ENCODE measurements at regions not wholly inside any gene's neighbourhood (a gene's known extent, or its start where the extent isn't known, plus 50 kb on each side); places are given as distances from the start of the nearest gene placed in this dataset.

DNA sequence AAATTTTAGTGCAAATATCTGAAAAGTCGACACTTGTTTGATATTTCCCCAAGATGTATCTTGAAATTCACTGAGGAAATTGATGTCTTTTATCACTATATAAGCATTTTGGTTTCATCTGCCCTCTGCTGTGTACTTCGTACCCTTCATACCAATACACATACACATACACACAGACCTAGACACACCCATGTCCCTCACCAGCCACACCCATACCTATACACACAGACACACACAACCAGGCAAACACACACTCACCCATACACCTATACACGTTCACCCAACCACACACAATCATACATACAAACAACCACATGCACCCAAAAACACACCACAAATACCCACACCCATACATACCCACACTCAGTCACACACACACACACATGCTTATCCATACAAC lies 367.8 kb downstream of the HINT1 start:
- H3K36me3 ChIP-seq (ENCODE audit: insufficient read depth, low read length), result no peaks in the 10 kb centered on the region
- ChIA-PET POLR2A (no interaction called here), CTCF (no interaction called here)
- no peak for DNase-seq
- no peak overlapping the region for H3K4me3 Mint-ChIP-seq
- H3K27me3 ChIP-seq (ENCODE audit: insufficient read depth, low read length, poor library complexity, severe bottlenecking), result no peaks in the 10 kb centered on the region
- H3K36me3 Mint-ChIP-seq, result peaks cover 0 to 4% (median 0%) of the 10 kb centered on the region in 3 donors
- no peaks in the 10 kb centered on the region for H3K4me1 Mint-ChIP-seq
- H3K27ac Mint-ChIP-seq, result no peak overlapping the region
- H3K9me3 Mint-ChIP-seq, result peaks cover 7 to 15% (median 12%) of the 10 kb centered on the region in 5 donors
- no peaks in the 10 kb centered on the region for H3K9me3 ChIP-seq (ENCODE audit: low read length)
- no peak overlapping the region for H3K27ac ChIP-seq (ENCODE audit: low read depth, low read length)
- H3K27me3 Mint-ChIP-seq, result peaks cover 11 to 16% of the 10 kb centered on the region in 2 donors
- no peaks in the 10 kb centered on the region for H3K4me1 ChIP-seq (ENCODE audit: insufficient read depth, low read length)
- no peak overlapping the region for H3K4me3 ChIP-seq (ENCODE audit: low read length)

DNA sequence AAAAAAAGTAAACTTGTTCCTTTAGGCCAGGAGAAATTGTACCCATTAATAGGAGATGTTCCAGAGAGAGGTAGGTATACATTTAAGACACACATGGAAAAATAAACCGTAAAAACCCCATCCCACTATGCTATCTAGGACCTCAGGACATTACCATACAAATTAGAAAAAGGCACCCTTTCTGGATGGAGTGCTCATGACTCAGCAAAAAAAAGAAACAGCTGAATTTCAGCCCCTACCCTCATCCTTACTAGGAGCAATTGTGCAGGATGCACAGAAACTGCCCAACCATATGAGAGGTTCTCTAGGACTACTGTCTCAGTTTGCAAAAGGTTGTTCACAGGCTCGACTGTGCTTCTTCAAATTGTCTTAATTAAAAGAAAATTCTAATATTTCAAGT lies 368.2 kb downstream of the HINT1 start:
- peaks cover 7 to 16% of the 10 kb centered on the region in 2 donors for H3K27me3 Mint-ChIP-seq
- Histone ChIP-seq H3K36me3 (ENCODE audit: insufficient read depth, low read length) (no peaks in the 10 kb centered on the region), H3K27ac (ENCODE audit: low read depth, low read length) (no peak overlapping the region), H3K4me3 (ENCODE audit: low read length) (no peak overlapping the region), H3K27me3 (ENCODE audit: insufficient read depth, low read length, poor library complexity, severe bottlenecking) (no peaks in the 10 kb centered on the region), H3K4me1 (ENCODE audit: insufficient read depth, low read length) (no peaks in the 10 kb centered on the region), H3K9me3 (ENCODE audit: low read length) (no peaks in the 10 kb centered on the region)
- ChIA-PET POLR2A (no interaction called here), CTCF (no interaction called here)
- H3K9me3 Mint-ChIP-seq, result peaks cover 4 to 13% (median 12%) of the 10 kb centered on the region in 5 donors
- no peak overlapping the region for H3K27ac Mint-ChIP-seq
- H3K4me1 Mint-ChIP-seq, result no peaks in the 10 kb centered on the region
- no peak for DNase-seq
- H3K36me3 Mint-ChIP-seq, result peaks cover 0 to 4% (median 0%) of the 10 kb centered on the region in 3 donors
- no peak overlapping the region for H3K4me3 Mint-ChIP-seq

DNA sequence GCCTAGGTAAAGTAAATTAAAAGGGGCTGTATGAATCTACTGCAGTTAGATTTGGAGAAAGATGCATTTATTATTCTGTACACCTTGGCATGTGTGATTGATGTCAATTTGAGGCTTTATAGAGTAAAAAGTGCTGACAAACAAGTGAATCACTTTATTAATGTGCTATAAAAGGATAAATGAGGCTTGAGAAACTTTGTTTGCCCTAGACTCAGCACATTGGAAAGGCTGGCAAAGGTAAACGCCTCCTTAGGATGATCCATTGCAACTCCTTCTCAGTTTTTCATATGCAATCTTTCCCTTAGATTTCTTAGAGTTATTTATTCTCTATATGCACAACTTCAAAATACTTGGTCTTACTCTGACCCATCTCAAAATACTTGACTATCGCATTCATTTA lies 369.0 kb downstream of the HINT1 start:
- Mint-ChIP-seq H3K27me3 (peaks cover 6 to 20% of the 10 kb centered on the region in 2 donors), H3K9me3 (peaks cover 0 to 13% (median 8%) of the 10 kb centered on the region in 5 donors), H3K36me3 (no peaks in the 10 kb centered on the region), H3K4me3 (no peak overlapping the region), H3K4me1 (no peaks in the 10 kb centered on the region), H3K27ac (no peak overlapping the region)
- POLR2A ChIA-PET, result no interaction called here
- Histone ChIP-seq H3K27me3 (ENCODE audit: insufficient read depth, low read length, poor library complexity, severe bottlenecking) (no peaks in the 10 kb centered on the region), H3K9me3 (ENCODE audit: low read length) (no peaks in the 10 kb centered on the region), H3K4me3 (ENCODE audit: low read length) (no peak overlapping the region), H3K4me1 (ENCODE audit: insufficient read depth, low read length) (no peaks in the 10 kb centered on the region), H3K27ac (ENCODE audit: low read depth, low read length) (no peak overlapping the region), H3K36me3 (ENCODE audit: insufficient read depth, low read length) (no peaks in the 10 kb centered on the region)
- CTCF ChIA-PET, result no interaction called here
- DNase-seq, result no peak

DNA sequence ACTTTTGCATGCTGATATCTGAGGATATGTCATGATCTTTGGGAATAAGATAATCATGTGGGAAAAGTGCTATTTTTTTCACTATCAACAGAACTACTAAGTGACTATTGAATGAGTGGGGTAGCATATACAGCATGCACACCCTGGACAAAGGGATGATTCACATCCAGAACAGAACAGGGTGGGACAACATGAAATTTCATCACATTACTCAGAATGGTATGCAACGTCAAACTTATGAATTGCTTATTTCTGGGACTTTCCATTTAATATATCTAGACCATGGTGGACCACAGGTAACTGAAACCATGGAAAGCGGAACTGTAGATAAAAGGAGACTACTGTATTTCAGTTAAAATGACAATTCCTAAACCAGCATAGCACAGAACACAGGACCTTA lies 370.0 kb downstream of the HINT1 start:
- POLR2A ChIA-PET, result no interaction called here
- Mint-ChIP-seq H3K4me3 (no peak overlapping the region), H3K9me3 (peaks cover 0 to 9% (median 6%) of the 10 kb centered on the region in 5 donors), H3K27me3 (peaks cover 4 to 25% of the 10 kb centered on the region in 2 donors), H3K4me1 (no peaks in the 10 kb centered on the region), H3K36me3 (no peaks in the 10 kb centered on the region), H3K27ac (no peak overlapping the region)
- no peaks in the 10 kb centered on the region for H3K4me1 ChIP-seq (ENCODE audit: insufficient read depth, low read length)
- no peak for DNase-seq
- no peaks in the 10 kb centered on the region for H3K36me3 ChIP-seq (ENCODE audit: insufficient read depth, low read length)
- H3K27ac ChIP-seq (ENCODE audit: low read depth, low read length), result no peak overlapping the region
- H3K9me3 ChIP-seq (ENCODE audit: low read length), result no peaks in the 10 kb centered on the region
- no peaks in the 10 kb centered on the region for H3K27me3 ChIP-seq (ENCODE audit: insufficient read depth, low read length, poor library complexity, severe bottlenecking)
- CTCF ChIA-PET, result no interaction called here
- no peak overlapping the region for H3K4me3 ChIP-seq (ENCODE audit: low read length)

DNA sequence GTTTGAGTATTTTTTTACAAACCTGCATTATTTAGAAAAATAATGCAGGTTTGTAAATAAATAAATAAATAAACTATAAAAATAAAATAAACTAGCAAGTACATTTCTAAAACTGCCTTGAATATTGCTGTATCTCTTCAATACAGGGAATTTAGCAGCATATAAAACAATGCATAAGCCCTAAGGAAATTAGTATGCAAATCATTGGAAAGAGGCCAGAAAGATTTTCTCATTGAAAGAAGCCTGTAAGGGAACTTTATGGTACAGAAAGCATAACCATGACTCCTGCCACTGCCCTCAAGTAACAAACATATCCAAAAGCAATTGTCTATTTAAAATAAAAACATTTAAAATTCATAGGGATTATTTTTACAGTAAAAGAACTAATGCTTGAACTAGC lies 387.3 kb downstream of the HINT1 start:
- H3K27ac ChIP-seq (ENCODE audit: low read depth, low read length), result no peak overlapping the region
- no peak for DNase-seq
- H3K27ac Mint-ChIP-seq, result no peak overlapping the region
- H3K9me3 ChIP-seq (ENCODE audit: low read length), result no peaks in the 10 kb centered on the region
- no peaks in the 10 kb centered on the region for H3K4me1 Mint-ChIP-seq
- CTCF ChIA-PET, result no interaction called here
- no peaks in the 10 kb centered on the region for H3K27me3 ChIP-seq (ENCODE audit: insufficient read depth, low read length, poor library complexity, severe bottlenecking)
- no peak overlapping the region for H3K4me3 Mint-ChIP-seq
- H3K9me3 Mint-ChIP-seq, result no peaks in the 10 kb centered on the region
- H3K4me1 ChIP-seq (ENCODE audit: insufficient read depth, low read length), result no peaks in the 10 kb centered on the region
- H3K36me3 Mint-ChIP-seq, result no peaks in the 10 kb centered on the region
- H3K27me3 Mint-ChIP-seq, result peaks cover 7 to 34% of the 10 kb centered on the region in 2 donors
- no peaks in the 10 kb centered on the region for H3K36me3 ChIP-seq (ENCODE audit: insufficient read depth, low read length)
- no peak overlapping the region for H3K4me3 ChIP-seq (ENCODE audit: low read length)
- POLR2A ChIA-PET, result no interaction called here

DNA sequence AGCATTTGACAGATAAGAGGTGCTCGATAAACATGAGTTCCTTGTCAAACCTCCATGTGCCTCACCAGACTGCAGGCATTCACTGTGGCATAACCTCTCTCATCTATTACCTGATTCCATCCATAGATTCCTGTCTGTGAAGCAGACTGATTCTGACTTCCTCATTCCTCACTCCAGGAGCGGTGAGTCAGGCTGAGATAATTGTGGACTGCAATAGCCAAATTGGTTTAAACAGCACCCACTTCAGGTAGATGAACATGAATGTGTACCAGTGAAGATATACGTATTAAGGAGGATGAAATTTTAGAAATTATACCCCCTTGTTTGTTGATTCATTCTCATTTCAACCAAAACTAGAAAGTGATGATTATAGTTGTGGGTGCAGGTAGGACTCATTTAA lies 391.2 kb downstream of the HINT1 start:
- no peaks in the 10 kb centered on the region for H3K4me1 ChIP-seq (ENCODE audit: insufficient read depth, low read length)
- ChIA-PET CTCF (no interaction called here), POLR2A (no interaction called here)
- H3K27ac ChIP-seq (ENCODE audit: low read depth, low read length), result no peak overlapping the region
- Mint-ChIP-seq H3K4me3 (no peak overlapping the region), H3K4me1 (no peaks in the 10 kb centered on the region), H3K27me3 (peaks cover 6 to 33% of the 10 kb centered on the region in 2 donors), H3K27ac (no peak overlapping the region), H3K36me3 (peaks cover 0 to 2% (median 0%) of the 10 kb centered on the region in 3 donors), H3K9me3 (no peaks in the 10 kb centered on the region)
- H3K36me3 ChIP-seq (ENCODE audit: insufficient read depth, low read length), result no peaks in the 10 kb centered on the region
- H3K4me3 ChIP-seq (ENCODE audit: low read length), result no peak overlapping the region
- H3K9me3 ChIP-seq (ENCODE audit: low read length), result no peaks in the 10 kb centered on the region
- no peak for DNase-seq
- H3K27me3 ChIP-seq (ENCODE audit: insufficient read depth, low read length, poor library complexity, severe bottlenecking), result peaks cover 4% of the 10 kb centered on the region

DNA sequence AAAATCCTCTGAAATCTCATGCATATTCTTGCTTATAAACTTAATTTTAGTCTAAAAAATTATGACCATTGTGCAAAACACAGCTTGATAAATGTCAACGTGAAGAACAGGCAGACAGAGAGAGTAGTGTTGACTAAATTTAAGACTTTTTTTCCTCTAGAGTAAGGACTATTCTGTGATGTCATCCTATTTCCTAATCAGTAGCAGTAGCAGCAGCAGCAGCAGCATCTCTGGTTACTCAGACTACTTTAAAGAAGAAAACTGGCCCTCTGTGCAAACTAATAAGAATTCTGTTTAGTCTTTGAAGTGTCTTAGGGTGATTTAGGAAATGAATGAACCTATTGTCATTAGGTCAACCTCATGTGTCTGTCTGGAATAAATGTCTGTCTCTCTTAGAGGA lies 403.0 kb downstream of the HINT1 start:
- Histone ChIP-seq H3K27me3 (ENCODE audit: insufficient read depth, low read length, poor library complexity, severe bottlenecking) (no peaks in the 10 kb centered on the region), H3K4me3 (ENCODE audit: low read length) (no peak overlapping the region), H3K27ac (ENCODE audit: low read depth, low read length) (no peak overlapping the region), H3K9me3 (ENCODE audit: low read length) (no peaks in the 10 kb centered on the region), H3K36me3 (ENCODE audit: insufficient read depth, low read length) (no peaks in the 10 kb centered on the region), H3K4me1 (ENCODE audit: insufficient read depth, low read length) (no peaks in the 10 kb centered on the region)
- Mint-ChIP-seq H3K27me3 (peaks cover 2 to 14% of the 10 kb centered on the region in 2 donors), H3K4me3 (no peak overlapping the region), H3K9me3 (peaks cover 0 to 6% (median 2%) of the 10 kb centered on the region in 5 donors), H3K36me3 (peaks cover 0 to 3% (median 0%) of the 10 kb centered on the region in 3 donors), H3K4me1 (no peaks in the 10 kb centered on the region), H3K27ac (peak overlapping the region in 1 of 8 donors; percentile 59)
- DNase-seq, result no peak
- POLR2A ChIA-PET, result no interaction called here
- CTCF ChIA-PET, result no interaction called here

- no peak overlapping the region for H3K4me3 ChIP-seq (ENCODE audit: low read length)
- Mint-ChIP-seq H3K9me3 (peaks cover 0 to 2% (median 0%) of the 10 kb centered on the region in 5 donors), H3K27ac (no peak overlapping the region), H3K4me1 (no peaks in the 10 kb centered on the region), H3K27me3 (peaks cover 2 to 4% of the 10 kb centered on the region in 2 donors), H3K4me3 (no peak overlapping the region), H3K36me3 (no peaks in the 10 kb centered on the region)
- H3K4me1 ChIP-seq (ENCODE audit: insufficient read depth, low read length), result no peaks in the 10 kb centered on the region
- H3K27me3 ChIP-seq (ENCODE audit: insufficient read depth, low read length, poor library complexity, severe bottlenecking), result no peaks in the 10 kb centered on the region
- H3K36me3 ChIP-seq (ENCODE audit: insufficient read depth, low read length), result no peaks in the 10 kb centered on the region
- ChIA-PET POLR2A (no interaction called here), CTCF (no interaction called here)
- no peak for DNase-seq
- H3K9me3 ChIP-seq (ENCODE audit: low read length), result no peaks in the 10 kb centered on the region
- no peak overlapping the region for H3K27ac ChIP-seq (ENCODE audit: low read depth, low read length)
Observed at GRCh38 chr5:130759061-130759460, 406.0 kb downstream of the HINT1 start.

GRCh38 chr5:130747556-130747955 lies 417.5 kb downstream of the HINT1 start:
- DNase-seq, result no peak
- Mint-ChIP-seq H3K9me3 (peaks cover 0 to 5% (median 0%) of the 10 kb centered on the region in 5 donors), H3K36me3 (no peaks in the 10 kb centered on the region), H3K4me1 (no peaks in the 10 kb centered on the region), H3K27me3 (peaks cover 9 to 23% of the 10 kb centered on the region in 2 donors), H3K27ac (no peak overlapping the region), H3K4me3 (no peak overlapping the region)
- Histone ChIP-seq H3K27me3 (ENCODE audit: insufficient read depth, low read length, poor library complexity, severe bottlenecking) (no peaks in the 10 kb centered on the region), H3K9me3 (ENCODE audit: low read length) (no peaks in the 10 kb centered on the region), H3K4me3 (ENCODE audit: low read length) (no peak overlapping the region), H3K27ac (ENCODE audit: low read depth, low read length) (no peak overlapping the region), H3K36me3 (ENCODE audit: insufficient read depth, low read length) (no peaks in the 10 kb centered on the region), H3K4me1 (ENCODE audit: insufficient read depth, low read length) (no peaks in the 10 kb centered on the region)
- ChIA-PET POLR2A (no interaction called here), CTCF (no interaction called here)

Measured in CD8-positive, alpha-beta memory T cell (primary cell).